ENCODE measurements at regions not wholly inside any gene's neighbourhood (a gene's known extent, or its start where the extent isn't known, plus 50 kb on each side); places are given as distances from the start of the nearest gene placed in this dataset.

- TF ChIP-seq INSM2 (tag by site-specific recombination; IDR thresholded peaks at IDR 0.05) (no peak), ZNF530 (tag by site-specific recombination; IDR thresholded peaks at IDR 0.05; ENCODE audit: low read depth) (no peak), CTCF (tag by site-specific recombination; IDR thresholded peaks at IDR 0.05) (no peak), ZBTB10 (tag by site-specific recombination; IDR thresholded peaks at IDR 0.05) (no peak), ZNF404 (tag by site-specific recombination; IDR thresholded peaks at IDR 0.05) (no peak)
These were observed 148.1 kb upstream of the GATB start (continued) for GRCh38 chr4:151908734-151909497.

- Histone ChIP-seq H3K27ac (ENCODE audit: extremely low read depth, low read depth, low read length) (no peak overlapping the region), H3K36me3 (ENCODE audit: control insufficient read depth in 2 of 2, insufficient read depth in 1 of 2, low read length in 2 of 2) (no peaks in the 10 kb centered on the region), H3K9me3 (ENCODE audit: control insufficient read depth, insufficient read depth, low read depth, low read length) (no peaks in the 10 kb centered on the region), H3K4me3 (ENCODE audit: low read depth, low read length) (no peak overlapping the region), H3K4me1 (ENCODE audit: control insufficient read depth, insufficient read depth, low read length) (no peaks in the 10 kb centered on the region)
- CTCF ChIA-PET, result no interaction called here
- TF ChIP-seq SALL2 (tag by site-specific recombination; IDR thresholded peaks at IDR 0.05; ENCODE audit: borderline replicate concordance), result no peak
- TF ChIP-seq, protein P1, sequence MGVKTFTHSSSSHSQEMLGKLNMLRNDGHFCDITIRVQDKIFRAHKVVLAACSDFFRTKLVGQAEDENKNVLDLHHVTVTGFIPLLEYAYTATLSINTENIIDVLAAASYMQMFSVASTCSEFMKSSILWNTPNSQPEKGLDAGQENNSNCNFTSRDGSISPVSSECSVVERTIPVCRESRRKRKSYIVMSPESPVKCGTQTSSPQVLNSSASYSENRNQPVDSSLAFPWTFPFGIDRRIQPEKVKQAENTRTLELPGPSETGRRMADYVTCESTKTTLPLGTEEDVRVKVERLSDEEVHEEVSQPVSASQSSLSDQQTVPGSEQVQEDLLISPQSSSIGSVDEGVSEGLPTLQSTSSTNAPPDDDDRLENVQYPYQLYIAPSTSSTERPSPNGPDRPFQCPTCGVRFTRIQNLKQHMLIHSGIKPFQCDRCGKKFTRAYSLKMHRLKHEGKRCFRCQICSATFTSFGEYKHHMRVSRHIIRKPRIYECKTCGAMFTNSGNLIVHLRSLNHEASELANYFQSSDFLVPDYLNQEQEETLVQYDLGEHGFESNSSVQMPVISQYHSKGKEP (tag by site-specific recombination; IDR thresholded peaks at IDR 0.05), result no peak
- POLR2A ChIA-PET, result interaction anchor here (0.6 kb wide), 1 partner anchor 96 kb away, joined by 9 read pairs; no protein-coding TSS in a partner anchor
These were observed 147.4 kb upstream of the GATB start for GRCh38 chr4:151908201-151908600.

GRCh38 chr4:151906438-151906837, 145.6 kb upstream of the GATB start:
- ChIA-PET CTCF (no interaction called here), POLR2A (no interaction called here)
- Histone ChIP-seq H3K36me3 (ENCODE audit: control insufficient read depth in 2 of 2, insufficient read depth in 1 of 2, low read length in 2 of 2) (no peaks in the 10 kb centered on the region), H3K4me3 (ENCODE audit: low read depth, low read length) (no peak overlapping the region), H3K27ac (ENCODE audit: extremely low read depth, low read depth, low read length) (no peak overlapping the region), H3K9me3 (ENCODE audit: control insufficient read depth, insufficient read depth, low read depth, low read length) (no peaks in the 10 kb centered on the region), H3K4me1 (ENCODE audit: control insufficient read depth, insufficient read depth, low read length) (no peaks in the 10 kb centered on the region)
- TF ChIP-seq ZNF280C (tag by site-specific recombination; IDR thresholded peaks at IDR 0.05), result no peak
- no peak for TF ChIP-seq ZNF292 (tag by site-specific recombination; IDR thresholded peaks at IDR 0.05; ENCODE audit: borderline replicate concordance, low read depth)
- TF ChIP-seq ZNF548 (tag by site-specific recombination; IDR thresholded peaks at IDR 0.05), result no peak
- no peak for TF ChIP-seq ZNF391 (tag by site-specific recombination; IDR thresholded peaks at IDR 0.05; ENCODE audit: borderline replicate concordance, low read depth)
- no peak for TF ChIP-seq ZNF626 (tag by site-specific recombination; IDR thresholded peaks at IDR 0.05)
- TF ChIP-seq, protein P2, sequence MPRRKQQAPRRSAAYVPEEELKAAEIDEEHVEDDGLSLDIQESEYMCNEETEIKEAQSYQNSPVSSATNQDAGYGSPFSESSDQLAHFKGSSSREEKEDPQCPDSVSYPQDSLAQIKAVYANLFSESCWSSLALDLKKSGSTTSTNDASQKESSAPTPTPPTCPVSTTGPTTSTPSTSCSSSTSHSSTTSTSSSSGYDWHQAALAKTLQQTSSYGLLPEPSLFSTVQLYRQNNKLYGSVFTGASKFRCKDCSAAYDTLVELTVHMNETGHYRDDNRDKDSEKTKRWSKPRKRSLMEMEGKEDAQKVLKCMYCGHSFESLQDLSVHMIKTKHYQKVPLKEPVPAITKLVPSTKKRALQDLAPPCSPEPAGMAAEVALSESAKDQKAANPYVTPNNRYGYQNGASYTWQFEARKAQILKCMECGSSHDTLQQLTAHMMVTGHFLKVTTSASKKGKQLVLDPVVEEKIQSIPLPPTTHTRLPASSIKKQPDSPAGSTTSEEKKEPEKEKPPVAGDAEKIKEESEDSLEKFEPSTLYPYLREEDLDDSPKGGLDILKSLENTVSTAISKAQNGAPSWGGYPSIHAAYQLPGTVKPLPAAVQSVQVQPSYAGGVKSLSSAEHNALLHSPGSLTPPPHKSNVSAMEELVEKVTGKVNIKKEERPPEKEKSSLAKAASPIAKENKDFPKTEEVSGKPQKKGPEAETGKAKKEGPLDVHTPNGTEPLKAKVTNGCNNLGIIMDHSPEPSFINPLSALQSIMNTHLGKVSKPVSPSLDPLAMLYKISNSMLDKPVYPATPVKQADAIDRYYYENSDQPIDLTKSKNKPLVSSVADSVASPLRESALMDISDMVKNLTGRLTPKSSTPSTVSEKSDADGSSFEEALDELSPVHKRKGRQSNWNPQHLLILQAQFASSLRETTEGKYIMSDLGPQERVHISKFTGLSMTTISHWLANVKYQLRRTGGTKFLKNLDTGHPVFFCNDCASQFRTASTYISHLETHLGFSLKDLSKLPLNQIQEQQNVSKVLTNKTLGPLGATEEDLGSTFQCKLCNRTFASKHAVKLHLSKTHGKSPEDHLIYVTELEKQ (tag by site-specific recombination; IDR thresholded peaks at IDR 0.05; ENCODE audit: borderline replicate concordance), result no peak
- TF ChIP-seq GFI1B (tag by site-specific recombination; IDR thresholded peaks at IDR 0.05), result no peak
